ENCODE measurements at regions not wholly inside any gene's neighbourhood (a gene's known extent, or its start where the extent isn't known, plus 50 kb on each side); places are given as distances from the start of the nearest gene placed in this dataset.
"Not testable (repeated sequence)": the region's sequence is repeated elsewhere in the genome, so short reads cannot be mapped to it uniquely, and the experiment has no call there.

GRCh38 chr11:25527841-25528240 lies 804.1 kb upstream of the ANO3 start:
- DNase-seq = no peak

DNA sequence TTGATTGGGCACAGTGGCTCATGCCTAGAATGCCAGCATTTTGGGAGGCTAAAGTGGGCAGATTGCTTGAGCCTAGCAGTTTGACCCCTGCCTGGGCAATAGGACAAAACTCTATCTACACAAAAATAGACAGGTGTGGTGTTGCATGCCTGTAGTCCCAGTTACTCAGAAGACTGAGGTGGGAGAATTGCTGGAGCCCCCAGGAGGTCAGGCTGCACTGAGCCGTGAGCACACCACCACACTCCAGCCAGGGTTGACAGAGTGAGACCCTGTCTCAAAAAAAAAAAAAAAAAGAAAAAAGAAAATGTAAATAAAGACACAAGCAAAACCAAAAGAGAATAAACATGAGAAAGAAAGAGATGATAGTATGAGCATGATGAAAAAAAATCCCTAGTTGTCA lies 802.4 kb upstream of the ANO3 start:
- no peak for DNase-seq

GRCh38 chr11:25535467-25536272 lies 796.3 kb upstream of the ANO3 start:
- DNase-seq = no peak

GRCh38 chr11:25536289-25536688 lies 795.6 kb upstream of the ANO3 start:
- no peak for DNase-seq

- DNase-seq = no peak
These were observed 794.5 kb upstream of the ANO3 start for GRCh38 chr11:25537393-25537792.

DNA sequence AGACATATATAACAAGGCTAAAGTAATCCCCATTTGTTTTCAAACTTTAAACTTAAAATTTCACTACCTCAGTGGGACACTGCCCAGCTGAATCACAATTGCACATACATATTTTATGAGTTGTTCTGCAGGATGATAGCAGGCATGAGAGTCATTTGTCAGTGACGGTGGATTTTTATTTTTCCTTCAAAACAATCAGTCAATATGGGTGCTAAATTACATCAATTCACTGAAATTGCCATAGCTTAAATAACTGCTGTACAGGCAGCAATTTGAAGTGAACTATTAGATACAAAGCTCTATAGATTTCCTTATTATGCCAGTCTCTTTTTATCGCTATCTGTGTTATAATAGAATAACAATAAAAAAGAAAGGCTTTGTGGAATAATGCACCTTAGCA lies 784.6 kb upstream of the ANO3 start:
- DNase-seq = no peak

- no peak for DNase-seq
These were observed 769.5 kb upstream of the ANO3 start for GRCh38 chr11:25562417-25562816.

GRCh38 chr11:25565846-25566245 lies 766.1 kb upstream of the ANO3 start:
- no peak for DNase-seq

- DNase-seq = no peak
These were observed 765.4 kb upstream of the ANO3 start for GRCh38 chr11:25566298-25567200.

DNA sequence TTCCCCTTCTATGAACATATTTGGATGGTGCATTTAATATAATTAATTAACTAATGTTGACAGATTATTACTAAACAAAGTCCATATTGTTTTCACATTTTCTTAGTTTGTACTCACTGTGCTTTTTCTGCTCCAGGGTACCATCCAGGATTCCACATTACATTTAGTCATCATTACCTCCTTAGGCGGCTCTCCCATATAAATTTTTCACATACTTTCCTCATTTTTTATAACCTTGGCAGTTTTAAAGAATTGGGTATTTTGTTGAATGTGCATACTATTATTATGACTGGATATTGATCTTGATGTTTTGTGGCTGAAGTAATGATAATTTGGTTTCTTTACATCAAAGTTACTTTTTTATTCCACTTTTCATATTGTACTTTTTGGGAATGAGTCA lies 755.6 kb upstream of the ANO3 start:
- DNase-seq = no peak

DNA sequence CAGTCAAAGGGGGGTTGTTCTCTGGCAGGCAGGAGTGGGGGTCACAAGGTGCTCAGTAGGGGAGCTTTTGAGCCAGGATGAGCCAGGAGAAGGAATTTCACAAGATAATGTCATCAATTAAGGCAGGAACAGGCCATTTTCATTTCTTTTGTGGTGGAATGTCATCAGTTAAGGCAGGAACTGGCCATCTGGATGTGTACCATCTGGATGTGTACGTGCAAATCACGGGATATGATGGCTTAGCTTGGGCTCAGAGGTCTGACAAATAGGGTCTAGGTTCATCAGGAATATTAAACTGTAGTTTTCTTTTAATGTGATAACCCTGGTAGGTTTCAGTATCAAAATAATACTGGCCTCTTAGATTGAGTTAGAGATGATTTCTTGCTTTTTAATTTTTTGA lies 752.4 kb upstream of the ANO3 start:
- DNase-seq = not testable (repeated sequence)

DNA sequence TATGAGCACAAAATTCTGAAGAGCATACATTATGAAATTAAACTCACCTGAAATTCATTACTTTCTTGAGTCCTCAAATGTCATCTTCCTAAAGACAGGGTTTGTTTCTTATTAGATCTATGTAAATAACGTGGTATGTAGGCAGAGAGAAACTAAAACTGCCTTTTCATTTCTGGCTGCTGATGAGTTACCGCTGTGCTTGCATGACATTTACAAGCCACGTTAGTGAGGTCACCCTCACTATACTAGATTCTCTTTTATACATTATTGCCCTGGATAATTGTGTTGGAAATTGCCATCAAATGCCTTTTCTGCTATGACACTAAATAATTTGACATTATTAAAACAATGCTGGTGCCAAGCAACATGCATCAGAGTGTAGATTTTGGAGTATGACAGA lies 748.3 kb upstream of the ANO3 start:
- DNase-seq = no peak

DNA sequence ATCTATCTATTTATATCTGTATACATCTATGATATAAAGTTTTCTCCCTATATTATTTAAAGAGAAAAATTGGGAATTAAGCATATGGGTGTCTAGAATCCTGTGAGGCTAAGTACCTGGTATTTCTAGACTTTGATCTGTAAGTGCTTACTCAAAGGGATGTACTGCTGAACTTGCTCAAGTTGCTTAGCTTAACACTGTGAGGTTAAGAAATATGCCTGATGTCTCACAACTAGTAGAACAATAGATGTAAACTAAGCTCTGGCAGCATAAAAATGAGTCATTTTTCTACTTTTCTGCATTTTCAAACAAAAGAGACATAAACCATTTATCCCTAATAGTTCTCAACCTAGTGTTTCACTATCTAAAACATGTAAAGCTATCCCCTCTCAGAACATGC lies 744.4 kb upstream of the ANO3 start:
- DNase-seq = no peak

GRCh38 chr11:25593221-25593620 lies 738.7 kb upstream of the ANO3 start:
- DNase-seq = no peak

GRCh38 chr11:25596701-25597100 lies 735.2 kb upstream of the ANO3 start:
- DNase-seq = no peak

- DNase-seq = no peak
These were observed 734.2 kb upstream of the ANO3 start for GRCh38 chr11:25597696-25598095.

GRCh38 chr11:25602149-25602548 lies 729.8 kb upstream of the ANO3 start:
- DNase-seq = no peak

DNA sequence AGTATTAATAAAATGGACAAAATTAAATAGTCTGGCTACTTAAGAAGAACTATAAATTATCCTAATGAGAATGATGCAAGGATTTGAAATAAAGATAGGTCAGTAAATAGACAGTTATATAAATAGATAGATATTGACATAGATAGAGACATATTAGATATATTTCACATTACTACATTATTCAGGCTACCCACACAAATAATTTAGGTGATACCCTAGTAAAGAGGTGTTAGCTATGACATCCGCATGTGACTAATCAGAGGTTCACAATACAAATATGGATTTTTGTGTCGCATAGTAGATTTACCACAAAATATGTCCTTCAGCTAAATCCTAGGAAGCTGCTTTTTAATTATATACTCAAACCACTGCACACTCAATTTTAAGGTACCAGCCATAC lies 729.0 kb upstream of the ANO3 start:
- DNase-seq = no peak

GRCh38 chr11:25612806-25613205 lies 719.1 kb upstream of the ANO3 start:
- DNase-seq = no peak

DNA sequence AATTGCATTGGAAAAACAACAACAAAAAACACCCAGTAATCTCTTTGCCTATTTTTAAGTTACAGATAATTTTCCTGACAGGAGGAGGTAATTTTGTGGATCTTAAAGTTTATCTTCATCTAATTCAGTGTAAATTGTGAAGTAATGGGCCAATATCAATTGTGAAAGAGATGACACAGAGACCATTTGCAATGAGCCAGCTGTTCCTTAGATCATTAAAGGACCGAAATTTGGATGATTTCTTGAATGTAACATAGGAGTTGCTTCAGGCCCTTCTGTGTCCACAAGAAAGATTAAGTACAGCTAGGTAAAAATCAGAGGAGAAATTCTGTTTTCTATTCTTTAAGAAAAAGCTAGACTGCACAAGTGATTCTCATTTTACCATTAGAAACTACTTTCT lies 718.5 kb upstream of the ANO3 start:
- no peak for DNase-seq

DNA sequence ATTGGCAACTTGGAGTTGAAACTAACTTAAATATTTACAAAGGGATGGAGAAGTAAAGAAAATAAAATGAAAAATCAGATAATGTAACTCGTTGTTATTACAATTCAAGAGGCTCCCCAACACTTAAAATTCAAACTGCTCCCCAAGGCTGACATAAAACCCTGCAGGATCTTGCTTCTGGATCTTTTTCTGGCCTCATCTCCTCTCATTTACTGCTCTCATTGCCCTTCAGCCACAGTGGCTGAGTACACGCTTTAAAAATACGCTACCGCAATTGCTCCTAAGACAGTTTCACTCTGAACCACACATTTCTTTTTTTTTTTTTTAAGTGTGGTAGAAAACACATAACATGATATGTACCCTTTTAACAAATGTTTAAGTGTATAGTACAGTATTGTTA lies 718.1 kb upstream of the ANO3 start:
- DNase-seq = no peak

DNA sequence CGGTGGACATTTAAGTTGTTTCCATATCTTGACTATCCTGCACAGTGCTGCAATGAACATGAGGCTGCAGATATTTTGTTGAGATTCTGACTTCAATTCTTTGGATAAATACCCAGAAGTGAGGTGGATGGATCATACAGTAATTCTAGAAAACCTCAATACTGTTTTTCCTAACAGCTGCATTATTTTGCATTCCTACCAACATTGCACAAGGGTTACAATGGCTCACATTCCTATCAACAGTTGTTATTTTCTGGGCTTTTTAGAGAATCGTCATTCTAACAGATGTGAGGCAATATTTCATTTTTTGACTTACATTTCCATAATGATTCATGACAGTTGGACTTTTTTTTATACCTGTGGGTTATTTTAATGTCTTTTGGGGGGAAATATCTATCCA lies 716.9 kb upstream of the ANO3 start:
- no peak for DNase-seq

- no peak for DNase-seq
These were observed 716.1 kb upstream of the ANO3 start for GRCh38 chr11:25615841-25616240.

DNA sequence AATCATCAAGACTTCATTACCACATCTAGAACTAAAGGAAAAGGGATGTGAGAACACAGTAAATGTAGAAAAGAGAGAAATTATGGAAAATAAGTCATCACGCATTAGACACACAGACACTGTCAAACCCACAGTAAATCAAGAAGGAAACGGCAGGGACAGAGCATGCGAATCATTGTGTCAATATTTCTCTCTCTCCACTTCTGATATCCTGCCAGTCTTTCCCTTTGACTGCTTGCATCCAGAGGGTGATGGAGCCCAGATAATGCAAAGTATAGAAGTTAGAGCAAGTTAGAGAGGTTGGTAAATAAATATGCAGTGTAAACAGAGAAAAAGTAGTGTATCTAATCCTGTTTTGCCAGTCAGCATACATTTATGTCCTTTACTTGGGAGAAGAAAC lies 706.8 kb upstream of the ANO3 start:
- no peak for DNase-seq
